GM13976 (cell line): ENCODE measurements at regions not wholly inside any gene's neighbourhood (a gene's known extent, or its start where the extent isn't known, plus 50 kb on each side); places are given as distances from the start of the nearest gene placed in this dataset.

Source experiments
- DNase-seq: peaks from one replicate; pipeline ENCODE4 v3.0.0; 2012; ENCODE audit warnings: low spot score
- CTCF ChIP-seq: IDR thresholded peaks from 2 replicates; pipeline ENCODE4 v1.5.1; 2012; ENCODE audit warnings: borderline replicate concordance, mild to moderate bottlenecking; ENCODE audit not compliant: insufficient read depth; ENCODE audit errors: extremely low read depth, missing control alignments, control extremely low read depth
- in situ Hi-C: fragments of 300-500 bp; cut with MboI; formaldehyde crosslinking; loops from one replicate; pipeline ENCODE4 v1.12.0; 2022; ENCODE audit warnings: low sequenced_read_pairs, mixed read lengths, inconsistent platforms; ENCODE audit not compliant: unreplicated experiment

GRCh38 chr16:63283721-63284120, 1247.5 kb upstream of the CDH8 start:
- in situ Hi-C loops, result no loop called here
- no peak for DNase-seq
- TF ChIP-seq CTCF, result no peak

GRCh38 chr16:63244631-63245030, 1208.4 kb upstream of the CDH8 start:
- TF ChIP-seq CTCF, result no peak
- in situ Hi-C loops, result no loop called here
- DNase-seq, result no peak

GRCh38 chr16:63241497-63242028, 1205.3 kb upstream of the CDH8 start:
- in situ Hi-C loops, result no loop called here
- no peak for DNase-seq
- TF ChIP-seq CTCF, result no peak

- TF ChIP-seq CTCF, result no peak
- DNase-seq, result no peak
- in situ Hi-C loops, result no loop called here
Observed at GRCh38 chr16:63239065-63239570, 1202.9 kb upstream of the CDH8 start.

- no peak for TF ChIP-seq CTCF
- DNase-seq, result no peak
- in situ Hi-C loops, result no loop called here
Observed at GRCh38 chr16:63230421-63231040, 1194.3 kb upstream of the CDH8 start.

GRCh38 chr16:63228259-63228658, 1192.0 kb upstream of the CDH8 start:
- in situ Hi-C loops, result no loop called here
- TF ChIP-seq CTCF, result no peak
- DNase-seq, result no peak
